HFFc6 (cell line): ENCODE measurements at regions not wholly inside any gene's neighbourhood (a gene's known extent, or its start where the extent isn't known, plus 50 kb on each side); places are given as distances from the start of the nearest gene placed in this dataset.
"Not testable (repeated sequence)": the region's sequence is repeated elsewhere in the genome, so short reads cannot be mapped to it uniquely, and the experiment has no call there.

Experiments used
- DNase-seq: peaks from one replicate; pipeline ENCODE4 v3.0.0-alpha.2; 2018
- H3K27ac Mint-ChIP-seq: 2 replicates; pipeline ENCODE4 v1.8.0; 2020; ENCODE audit warnings: mild to moderate bottlenecking, mixed read lengths
- H3K27me3 Mint-ChIP-seq: 2 replicates; pipeline ENCODE4 v1.8.0; 2021; ENCODE audit warnings: mild to moderate bottlenecking, moderate library complexity, mixed read lengths; ENCODE audit not compliant: insufficient read depth
- H3K36me3 Mint-ChIP-seq: 2 replicates; pipeline ENCODE4 v1.8.0; 2021; ENCODE audit warnings: low read depth, mixed read lengths
- H3K4me1 Mint-ChIP-seq: 2 replicates; pipeline ENCODE4 v1.8.0; 2020; ENCODE audit warnings: low read depth, mixed read lengths
- H3K4me3 Mint-ChIP-seq: 2 replicates; pipeline ENCODE4 v1.8.0; 2020; ENCODE audit warnings: mild to moderate bottlenecking, moderate library complexity, mixed read lengths
- H3K9me3 Mint-ChIP-seq: 2 replicates; pipeline ENCODE4 v1.8.0; 2020; ENCODE audit warnings: mild to moderate bottlenecking, mixed read lengths
- CTCF ChIP-seq: fragments of 200-600 bp; sonication (generic); IDR thresholded peaks from 2 replicates; pipeline ENCODE4 v1.5.0; 2021; ENCODE audit warnings: antibody characterized with exemption, mild to moderate bottlenecking

GRCh38 chr2:109976319-109976718 lies 77.8 kb downstream of the LIMS3 start:
- H3K4me1 Mint-ChIP-seq, H3K4me3 Mint-ChIP-seq, H3K27me3 Mint-ChIP-seq, H3K27ac Mint-ChIP-seq, H3K9me3 Mint-ChIP-seq, H3K36me3 Mint-ChIP-seq, DNase-seq: not testable (repeated sequence)

- H3K27me3 Mint-ChIP-seq, H3K27ac Mint-ChIP-seq, H3K4me1 Mint-ChIP-seq, H3K9me3 Mint-ChIP-seq, H3K4me3 Mint-ChIP-seq, DNase-seq, H3K36me3 Mint-ChIP-seq: not testable (repeated sequence)
- TF ChIP-seq CTCF, result peak; percentile 65
Measured at GRCh38 chr2:109980754-109981153, 82.3 kb downstream of the LIMS3 start.

- not testable (repeated sequence) for DNase-seq, H3K4me3 Mint-ChIP-seq, H3K27ac Mint-ChIP-seq, H3K9me3 Mint-ChIP-seq, H3K36me3 Mint-ChIP-seq, H3K4me1 Mint-ChIP-seq, H3K27me3 Mint-ChIP-seq
Measured at GRCh38 chr2:109986389-109987088, 88.1 kb downstream of the LIMS3 start.

GRCh38 chr2:109987089-109987420 lies 88.6 kb downstream of the LIMS3 start:
- H3K9me3 Mint-ChIP-seq, H3K27me3 Mint-ChIP-seq, H3K4me3 Mint-ChIP-seq, H3K36me3 Mint-ChIP-seq, DNase-seq, H3K27ac Mint-ChIP-seq, H3K4me1 Mint-ChIP-seq: not testable (repeated sequence)

- H3K36me3 Mint-ChIP-seq, H3K4me3 Mint-ChIP-seq, H3K27ac Mint-ChIP-seq, DNase-seq, H3K27me3 Mint-ChIP-seq, H3K4me1 Mint-ChIP-seq, H3K9me3 Mint-ChIP-seq: not testable (repeated sequence)
Measured at GRCh38 chr2:109987458-109988345, 89.2 kb downstream of the LIMS3 start.

GRCh38 chr2:109999395-109999794 lies 100.9 kb downstream of the LIMS3 start:
- not testable (repeated sequence) for H3K4me1 Mint-ChIP-seq, H3K9me3 Mint-ChIP-seq, H3K4me3 Mint-ChIP-seq, H3K36me3 Mint-ChIP-seq, H3K27me3 Mint-ChIP-seq, DNase-seq
- peak overlapping the region; percentile 42; the same call in 1 of the 2 replicates for H3K27ac Mint-ChIP-seq

GRCh38 chr2:110002502-110002901 lies 104.0 kb downstream of the LIMS3 start:
- H3K27me3 Mint-ChIP-seq, DNase-seq, H3K36me3 Mint-ChIP-seq, H3K27ac Mint-ChIP-seq, H3K4me1 Mint-ChIP-seq, H3K4me3 Mint-ChIP-seq, H3K9me3 Mint-ChIP-seq: not testable (repeated sequence)

- H3K36me3 Mint-ChIP-seq, H3K9me3 Mint-ChIP-seq, H3K4me3 Mint-ChIP-seq, DNase-seq, H3K27ac Mint-ChIP-seq, H3K27me3 Mint-ChIP-seq: not testable (repeated sequence)
- peaks cover 11% of the 10 kb centered on the region for H3K4me1 Mint-ChIP-seq
Measured at GRCh38 chr2:110013388-110013787, 102.2 kb downstream of the MALL start.

- H3K9me3 Mint-ChIP-seq, H3K27ac Mint-ChIP-seq, H3K27me3 Mint-ChIP-seq, H3K36me3 Mint-ChIP-seq, DNase-seq, H3K4me3 Mint-ChIP-seq: not testable (repeated sequence)
- H3K4me1 Mint-ChIP-seq, result peaks cover 11% of the 10 kb centered on the region
Measured at GRCh38 chr2:110016381-110017092, 99.1 kb downstream of the MALL start.

- not testable (repeated sequence) for H3K36me3 Mint-ChIP-seq, H3K27ac Mint-ChIP-seq, H3K4me1 Mint-ChIP-seq, DNase-seq, H3K27me3 Mint-ChIP-seq, H3K4me3 Mint-ChIP-seq, H3K9me3 Mint-ChIP-seq
Measured at GRCh38 chr2:110020269-110020668, 95.4 kb downstream of the MALL start.

- H3K27me3 Mint-ChIP-seq, DNase-seq, H3K4me3 Mint-ChIP-seq, H3K9me3 Mint-ChIP-seq, H3K4me1 Mint-ChIP-seq, H3K36me3 Mint-ChIP-seq, H3K27ac Mint-ChIP-seq: not testable (repeated sequence)
Measured at GRCh38 chr2:110022278-110022677, 93.3 kb downstream of the MALL start.

- not testable (repeated sequence) for H3K4me3 Mint-ChIP-seq, H3K4me1 Mint-ChIP-seq, DNase-seq, H3K27me3 Mint-ChIP-seq, H3K36me3 Mint-ChIP-seq, H3K27ac Mint-ChIP-seq, H3K9me3 Mint-ChIP-seq
Measured at GRCh38 chr2:110026126-110026785, 89.4 kb downstream of the MALL start.
